Endothelial cell of umbilical vein (primary cell): ENCODE measurements at regions not wholly inside any gene's neighbourhood (a gene's known extent, or its start where the extent isn't known, plus 50 kb on each side); places are given as distances from the start of the nearest gene placed in this dataset.

ENCODE experiments used
- BruUV-seq: library from RNA; stranded (reverse); fragments of 400-500 nt; replicated peaks from 2 replicates; lab custom pipeline; 2021; lab: Mats Ljungman, UMichigan
- CTCF ChIA-PET: fragments of 300-600, 350-600 bp; sonication (Branson Sonifier 250); formaldehyde crosslinking; loops from one replicate; lab custom pipeline; 2021; ENCODE audit warnings: antibody characterized with exemption, inconsistent platforms; lab: Charles Lee
- POLR2A ChIA-PET: fragments of 300-600, 350-600 bp; sonication (Branson Sonifier 250); formaldehyde crosslinking; loops from one replicate; lab custom pipeline; 2021; ENCODE audit warnings: antibody characterized with exemption, inconsistent platforms; lab: Charles Lee
- DNase-seq: peaks from one replicate; pipeline ENCODE4 v3.0.0-alpha.2; 2011; ENCODE audit warnings: low read depth, low spot score
- FAIRE-seq: peaks from 2 replicates; lab custom pipeline; 2011; peaks lifted over from hg19 to GRCh38; lab: Jason Lieb, UNC
- H2AFZ ChIP-seq: 2 replicates; pipeline ENCODE4 v1.6.0; 2012; ENCODE audit warnings: low read depth, low read length, control low read depth, inconsistent platforms
- H3K27ac ChIP-seq: 2 replicates; pipeline ENCODE4 v1.5.1; 2011; ENCODE audit warnings: low read depth, mild to moderate bottlenecking, control low read depth, low read length, moderate library complexity; ENCODE audit not compliant: insufficient read depth
- H3K27me3 ChIP-seq, 2 experiments: 2 replicates each; pipeline versions ENCODE4 v1.6.0 to v1.6.1; 2011; ENCODE audit warnings: low read length in 2 of 2, mixed read lengths in 1 of 2; ENCODE audit not compliant: control insufficient read depth in 2 of 2, insufficient read depth in 2 of 2
- H3K36me3 ChIP-seq, 2 experiments: 2 replicates in 1 of 2; 3 replicates in 1 of 2; pipeline ENCODE4 v1.5.1; 2011; ENCODE audit warnings: low read length in 2 of 2, mild to moderate bottlenecking in 1 of 2, moderate library complexity in 1 of 2; ENCODE audit not compliant: control insufficient read depth in 2 of 2, insufficient read depth in 2 of 2; ENCODE audit errors: extremely low read depth in 1 of 2
- H3K4me1 ChIP-seq: 3 replicates; pipeline ENCODE4 v1.5.1; 2011; ENCODE audit warnings: mild to moderate bottlenecking, low read length; ENCODE audit not compliant: control insufficient read depth, insufficient read depth; ENCODE audit errors: extremely low read depth
- H3K4me2 ChIP-seq: 2 replicates; pipeline ENCODE4 v1.6.1; 2011; ENCODE audit warnings: low read length, control low read depth, mixed read lengths; ENCODE audit not compliant: insufficient read depth
- H3K4me3 ChIP-seq, 3 experiments: fragments of 200-600 bp in 1 of 3; sonication (generic), shearing (Covaris generic) in 1 of 3; replicated peaks in 1 of 3; 2 replicates each; pipeline ENCODE4 v1.5.1; 2011 to 2016; ENCODE audit warnings: control low read depth in 3 of 3, low read length in 3 of 3, mild to moderate bottlenecking in 2 of 3, inconsistent platforms in 1 of 3, low read depth in 1 of 3, moderate library complexity in 1 of 3; ENCODE audit not compliant: insufficient read depth in 1 of 3
- H3K79me2 ChIP-seq: 2 replicates; pipeline ENCODE4 v1.6.0; 2012; ENCODE audit warnings: low read length, inconsistent platforms; ENCODE audit not compliant: control insufficient read depth, insufficient read depth
- H3K9ac ChIP-seq: replicated peaks from 2 replicates; pipeline ENCODE3; 2011; ENCODE audit warnings: low read length, control low read depth; ENCODE audit not compliant: insufficient read depth; ENCODE audit errors: extremely low read depth
- H3K9me1 ChIP-seq: replicated peaks from 3 replicates; pipeline ENCODE4 v1.6.0; 2011; ENCODE audit warnings: mild to moderate bottlenecking, low read length; ENCODE audit not compliant: control insufficient read depth, insufficient read depth; ENCODE audit errors: extremely low read depth
- H3K9me3 ChIP-seq: replicated peaks from 2 replicates; pipeline ENCODE4 v1.5.1; 2012; ENCODE audit warnings: low read length, inconsistent platforms; ENCODE audit not compliant: control insufficient read depth, insufficient read depth
- H4K20me1 ChIP-seq: replicated peaks from 2 replicates; pipeline ENCODE3; 2011; ENCODE audit warnings: mild to moderate bottlenecking, low read length; ENCODE audit not compliant: control insufficient read depth, insufficient read depth; ENCODE audit errors: extremely low read depth
- EZH2 ChIP-seq: IDR thresholded peaks from 2 replicates; pipeline ENCODE4 v1.6.1; 2012; ENCODE audit warnings: borderline replicate concordance, low read depth, mild to moderate bottlenecking, moderate library complexity, low read length, inconsistent platforms; ENCODE audit not compliant: severe bottlenecking
- FOS ChIP-seq: IDR thresholded peaks from 2 replicates; pipeline ENCODE4 v1.6.1; 2011; ENCODE audit warnings: mild to moderate bottlenecking, low read length, moderate library complexity, borderline replicate concordance; ENCODE audit not compliant: insufficient read depth
- GATA2 ChIP-seq: IDR thresholded peaks from 2 replicates; pipeline ENCODE4 v1.7.0; 2011; ENCODE audit warnings: low read depth, mild to moderate bottlenecking, moderate library complexity, mixed read lengths, low read length; ENCODE audit not compliant: insufficient read length, insufficient read depth
- JUN ChIP-seq: IDR thresholded peaks from 2 replicates; pipeline ENCODE4 v1.6.1; 2011; ENCODE audit warnings: borderline replicate concordance, low read depth; ENCODE audit not compliant: insufficient read length, insufficient read depth
- MYC ChIP-seq: IDR thresholded peaks from one replicate; pipeline ENCODE4 v1.6.1; 2011; ENCODE audit warnings: mild to moderate bottlenecking, low read depth, low read length
- POLR2A ChIP-seq: IDR thresholded peaks from 2 replicates; pipeline ENCODE4 v1.6.1; 2012; ENCODE audit warnings: low read depth, mild to moderate bottlenecking, control low read depth, low read length
- POLR2AphosphoS5 ChIP-seq: IDR thresholded peaks from 2 replicates; pipeline ENCODE4 v1.6.1; 2012; ENCODE audit warnings: low read depth, mild to moderate bottlenecking, control low read depth, low read length, moderate library complexity; ENCODE audit not compliant: insufficient read depth
- dilution Hi-C: fragments of 300-500 bp; cut with MboI; formaldehyde crosslinking; loops from one replicate; pipeline ENCODE4 v1.15.0; 2019; ENCODE audit warnings: low sequenced_read_pairs; ENCODE audit not compliant: extremely low pct_ligation_motif_present
- intact Hi-C: fragments of 100-400 bp; cut with micrococcal nuclease; formaldehyde crosslinking; loops from one replicate; pipeline ENCODE4 v1.10.0; 2022
- TF ChIP-seq, protein P1 (sequence below), 2 donors: IDR thresholded peaks; 1 replicate in 1 of 2; 2 replicates in 1 of 2; pipeline ENCODE4 v1.5.1; 2011; ENCODE audit warnings: low read length in 2 of 2, mild to moderate bottlenecking in 2 of 2, moderate library complexity in 2 of 2, control low read depth in 1 of 2, inconsistent platforms in 1 of 2, low read depth in 1 of 2; ENCODE audit not compliant: insufficient read depth in 1 of 2; ENCODE audit errors: extremely low read depth in 1 of 2
- TF ChIP-seq, protein P2 (sequence below): IDR thresholded peaks from 2 replicates; pipeline ENCODE4 v1.6.1; 2011; ENCODE audit not compliant: insufficient read depth, insufficient read length

DNA sequence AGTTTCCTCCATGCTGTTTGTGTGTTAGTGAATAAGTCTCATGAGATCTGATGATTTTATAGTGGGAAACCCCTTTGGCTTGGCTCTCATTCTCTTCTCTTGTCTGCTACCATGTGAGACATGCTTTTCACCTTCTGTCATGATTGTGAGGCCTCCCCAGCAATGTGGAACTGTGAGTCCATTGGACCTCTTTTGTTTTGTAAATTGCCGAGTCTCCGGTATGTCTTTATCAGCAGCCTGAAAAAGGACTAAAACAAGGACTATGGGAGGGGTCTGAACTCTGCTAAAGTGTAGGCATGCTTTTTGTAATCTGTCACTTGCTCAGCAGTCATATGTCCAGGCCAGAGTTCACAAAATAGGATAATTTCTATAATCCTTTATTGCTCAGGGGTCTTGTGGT is 164.0 kb upstream of the SNX7 start:
- intact Hi-C loops: loop anchor here (10.0 kb wide), 1 partner anchor 1403 kb away; no protein-coding TSS in a partner anchor
- no peak overlapping the region for H3K4me2 ChIP-seq
- no peaks in the 10 kb centered on the region for H3K79me2 ChIP-seq
- H3K9me1 ChIP-seq: no peaks in the 10 kb centered on the region
- CTCF ChIA-PET: no interaction called here
- FAIRE-seq (no peak), DNase-seq (no peak)
- no peak overlapping the region for H2AFZ ChIP-seq
- H3K4me1 ChIP-seq: no peaks in the 10 kb centered on the region
- H3K4me3 ChIP-seq: no peak overlapping the region
- no peaks in the 10 kb centered on the region for H4K20me1 ChIP-seq
- POLR2A ChIA-PET: no interaction called here
- no peaks in the 10 kb centered on the region for H3K36me3 ChIP-seq
- no TSS peak for BruUV-seq
- dilution Hi-C loops: no loop called here
- H3K9ac ChIP-seq: no peak overlapping the region
- no peaks in the 10 kb centered on the region for H3K9me3 ChIP-seq
- no peak overlapping the region for H3K27ac ChIP-seq
- TF ChIP-seq, protein P1, sequence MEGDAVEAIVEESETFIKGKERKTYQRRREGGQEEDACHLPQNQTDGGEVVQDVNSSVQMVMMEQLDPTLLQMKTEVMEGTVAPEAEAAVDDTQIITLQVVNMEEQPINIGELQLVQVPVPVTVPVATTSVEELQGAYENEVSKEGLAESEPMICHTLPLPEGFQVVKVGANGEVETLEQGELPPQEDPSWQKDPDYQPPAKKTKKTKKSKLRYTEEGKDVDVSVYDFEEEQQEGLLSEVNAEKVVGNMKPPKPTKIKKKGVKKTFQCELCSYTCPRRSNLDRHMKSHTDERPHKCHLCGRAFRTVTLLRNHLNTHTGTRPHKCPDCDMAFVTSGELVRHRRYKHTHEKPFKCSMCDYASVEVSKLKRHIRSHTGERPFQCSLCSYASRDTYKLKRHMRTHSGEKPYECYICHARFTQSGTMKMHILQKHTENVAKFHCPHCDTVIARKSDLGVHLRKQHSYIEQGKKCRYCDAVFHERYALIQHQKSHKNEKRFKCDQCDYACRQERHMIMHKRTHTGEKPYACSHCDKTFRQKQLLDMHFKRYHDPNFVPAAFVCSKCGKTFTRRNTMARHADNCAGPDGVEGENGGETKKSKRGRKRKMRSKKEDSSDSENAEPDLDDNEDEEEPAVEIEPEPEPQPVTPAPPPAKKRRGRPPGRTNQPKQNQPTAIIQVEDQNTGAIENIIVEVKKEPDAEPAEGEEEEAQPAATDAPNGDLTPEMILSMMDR (IDR thresholded peaks at IDR 0.05; ENCODE audit: extremely low read depth in 1 of 2, insufficient read depth in 1 of 2, low read depth in 1 of 2, low read length in 2 of 2): no peak
- no peak for TF ChIP-seq POLR2A
- TF ChIP-seq JUN: no peak
- no peak for TF ChIP-seq GATA2
- no peak for TF ChIP-seq FOS
- no peak for TF ChIP-seq EZH2
- no peak for TF ChIP-seq POLR2AphosphoS5
- TF ChIP-seq, protein P2, sequence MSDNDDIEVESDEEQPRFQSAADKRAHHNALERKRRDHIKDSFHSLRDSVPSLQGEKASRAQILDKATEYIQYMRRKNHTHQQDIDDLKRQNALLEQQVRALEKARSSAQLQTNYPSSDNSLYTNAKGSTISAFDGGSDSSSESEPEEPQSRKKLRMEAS: no peak
- no peak for TF ChIP-seq MYC
- peaks cover 0 to 2% of the 10 kb centered on the region in 2 experiments for H3K27me3 ChIP-seq
